ENCODE measurements at regions not wholly inside any gene's neighbourhood (a gene's known extent, or its start where the extent isn't known, plus 50 kb on each side); places are given as distances from the start of the nearest gene placed in this dataset.

DNA sequence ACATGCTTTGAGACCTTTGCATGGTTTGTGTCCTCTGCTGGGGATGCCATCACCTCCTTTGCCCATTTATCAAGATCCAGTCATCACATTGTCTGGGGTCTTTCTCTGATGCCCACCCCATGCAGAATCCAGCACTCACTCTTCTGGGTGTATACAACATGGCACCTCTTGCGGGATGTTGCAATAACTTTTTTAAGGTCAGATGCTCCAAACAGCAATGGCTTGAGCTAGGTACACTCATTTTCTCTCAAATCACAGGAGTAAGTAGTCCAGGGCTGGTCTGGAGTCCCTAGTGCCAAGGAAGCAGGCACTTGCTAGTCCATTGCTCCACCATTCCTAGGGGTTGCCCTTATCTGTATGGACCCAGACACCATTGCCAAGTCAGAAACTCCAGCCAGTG, 196.6 kb upstream of the KCNG1 start:
- TF ChIP-seq, protein P1, sequence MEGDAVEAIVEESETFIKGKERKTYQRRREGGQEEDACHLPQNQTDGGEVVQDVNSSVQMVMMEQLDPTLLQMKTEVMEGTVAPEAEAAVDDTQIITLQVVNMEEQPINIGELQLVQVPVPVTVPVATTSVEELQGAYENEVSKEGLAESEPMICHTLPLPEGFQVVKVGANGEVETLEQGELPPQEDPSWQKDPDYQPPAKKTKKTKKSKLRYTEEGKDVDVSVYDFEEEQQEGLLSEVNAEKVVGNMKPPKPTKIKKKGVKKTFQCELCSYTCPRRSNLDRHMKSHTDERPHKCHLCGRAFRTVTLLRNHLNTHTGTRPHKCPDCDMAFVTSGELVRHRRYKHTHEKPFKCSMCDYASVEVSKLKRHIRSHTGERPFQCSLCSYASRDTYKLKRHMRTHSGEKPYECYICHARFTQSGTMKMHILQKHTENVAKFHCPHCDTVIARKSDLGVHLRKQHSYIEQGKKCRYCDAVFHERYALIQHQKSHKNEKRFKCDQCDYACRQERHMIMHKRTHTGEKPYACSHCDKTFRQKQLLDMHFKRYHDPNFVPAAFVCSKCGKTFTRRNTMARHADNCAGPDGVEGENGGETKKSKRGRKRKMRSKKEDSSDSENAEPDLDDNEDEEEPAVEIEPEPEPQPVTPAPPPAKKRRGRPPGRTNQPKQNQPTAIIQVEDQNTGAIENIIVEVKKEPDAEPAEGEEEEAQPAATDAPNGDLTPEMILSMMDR (IDR thresholded peaks at IDR 0.05; ENCODE audit: insufficient read depth, low read length, poor library complexity, severe bottlenecking) = no peak
- TF ChIP-seq EZH2phosphoT487 (conservative IDR thresholded peaks at IDR 0.05; ENCODE audit: low read length) = no peak

GRCh38 chr20:51218603-51219002, 195.7 kb upstream of the KCNG1 start:
- no peaks in the 10 kb centered on the region for H3K36me3 ChIP-seq (ENCODE audit: low read length)
- H3K79me2 ChIP-seq (ENCODE audit: insufficient read depth, low read length) = no peaks in the 10 kb centered on the region
- no peak overlapping the region for H3K4me2 ChIP-seq (ENCODE audit: low read depth, low read length, poor library complexity, severe bottlenecking)
- no peaks in the 10 kb centered on the region for H4K20me1 ChIP-seq (ENCODE audit: low read depth, low read length)
- no peak overlapping the region for H3K4me3 ChIP-seq (ENCODE audit: insufficient read depth, low read length, poor library complexity, severe bottlenecking)
- H3K27me3 ChIP-seq (ENCODE audit: low read length) = no peaks in the 10 kb centered on the region
- no peak overlapping the region for H2AFZ ChIP-seq (ENCODE audit: low read depth, low read length, severe bottlenecking)
- H3K9ac ChIP-seq (ENCODE audit: low read length) = no peak overlapping the region
- no peak for TF ChIP-seq EZH2phosphoT487 (conservative IDR thresholded peaks at IDR 0.05; ENCODE audit: low read length)
- TF ChIP-seq, protein P1 (IDR thresholded peaks at IDR 0.05; ENCODE audit: insufficient read depth, low read length, poor library complexity, severe bottlenecking) = no peak
- peaks cover 15% of the 10 kb centered on the region; the same call in 1 of the 2 replicates for H3K9me3 ChIP-seq (ENCODE audit: insufficient read depth, low read length)
- H3K9me2 ChIP-seq (replicated peaks; ENCODE audit: insufficient read depth, low read length) = no peaks in the 10 kb centered on the region
- H3F3A ChIP-seq (ENCODE audit: insufficient read depth) = no peaks in the 10 kb centered on the region
- no peak overlapping the region for H3K27ac ChIP-seq (ENCODE audit: low read depth, low read length)

More for the DNA sequence above, 196.6 kb upstream of the KCNG1 start:
- Histone ChIP-seq H3K9me3 (ENCODE audit: insufficient read depth, low read length) (peaks cover 15% of the 10 kb centered on the region; the same call in 1 of the 2 replicates), H4K20me1 (ENCODE audit: low read depth, low read length) (no peaks in the 10 kb centered on the region), H3K4me3 (ENCODE audit: insufficient read depth, low read length, poor library complexity, severe bottlenecking) (no peak overlapping the region), H3K9ac (ENCODE audit: low read length) (no peak overlapping the region), H3K79me2 (ENCODE audit: insufficient read depth, low read length) (no peaks in the 10 kb centered on the region), H3K9me2 (replicated peaks; ENCODE audit: insufficient read depth, low read length) (no peaks in the 10 kb centered on the region), H3K27ac (ENCODE audit: low read depth, low read length) (no peak overlapping the region), H3K27me3 (ENCODE audit: low read length) (no peaks in the 10 kb centered on the region), H2AFZ (ENCODE audit: low read depth, low read length, severe bottlenecking) (no peak overlapping the region), H3K4me2 (ENCODE audit: low read depth, low read length, poor library complexity, severe bottlenecking) (no peak overlapping the region), H3F3A (ENCODE audit: insufficient read depth) (no peaks in the 10 kb centered on the region), H3K36me3 (ENCODE audit: low read length) (no peaks in the 10 kb centered on the region)

GRCh38 chr20:51217347-51218045, 194.6 kb upstream of the KCNG1 start:
- no peaks in the 10 kb centered on the region for H4K20me1 ChIP-seq (ENCODE audit: low read depth, low read length)
- no peak overlapping the region for H3K27ac ChIP-seq (ENCODE audit: low read depth, low read length)
- TF ChIP-seq EZH2phosphoT487 (conservative IDR thresholded peaks at IDR 0.05; ENCODE audit: low read length) = no peak
- no peak overlapping the region for H3K9ac ChIP-seq (ENCODE audit: low read length)
- H3K9me2 ChIP-seq (replicated peaks; ENCODE audit: insufficient read depth, low read length) = no peaks in the 10 kb centered on the region
- H3K4me2 ChIP-seq (ENCODE audit: low read depth, low read length, poor library complexity, severe bottlenecking) = no peak overlapping the region
- peaks cover 15% of the 10 kb centered on the region; the same call in 1 of the 2 replicates for H3K9me3 ChIP-seq (ENCODE audit: insufficient read depth, low read length)
- no peak overlapping the region for H2AFZ ChIP-seq (ENCODE audit: low read depth, low read length, severe bottlenecking)
- H3K79me2 ChIP-seq (ENCODE audit: insufficient read depth, low read length) = no peaks in the 10 kb centered on the region
- H3F3A ChIP-seq (ENCODE audit: insufficient read depth) = no peaks in the 10 kb centered on the region
- no peaks in the 10 kb centered on the region for H3K27me3 ChIP-seq (ENCODE audit: low read length)
- H3K4me3 ChIP-seq (ENCODE audit: insufficient read depth, low read length, poor library complexity, severe bottlenecking) = no peak overlapping the region
- H3K36me3 ChIP-seq (ENCODE audit: low read length) = no peaks in the 10 kb centered on the region

DNA sequence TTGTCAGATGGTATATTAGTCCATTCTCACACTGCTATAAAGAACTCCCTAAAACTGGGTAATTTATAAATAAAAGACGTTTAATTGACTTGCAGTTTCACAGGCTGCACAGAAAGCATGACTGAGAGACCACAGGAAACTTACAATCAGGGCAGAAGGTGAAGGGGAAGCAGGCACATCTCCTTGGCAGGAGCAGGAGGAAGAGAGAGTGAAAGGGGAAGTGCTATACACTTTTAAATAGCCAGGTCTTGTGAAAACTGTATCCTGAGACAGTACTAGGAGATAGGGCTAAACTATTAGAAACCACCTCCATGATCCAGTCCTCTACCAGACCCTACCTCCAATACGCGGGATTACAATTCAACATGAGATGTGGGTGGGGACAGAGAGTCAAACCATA, 193.9 kb upstream of the KCNG1 start:
- Histone ChIP-seq H3K9ac (ENCODE audit: low read length) (no peak overlapping the region), H3K36me3 (ENCODE audit: low read length) (no peaks in the 10 kb centered on the region), H3K9me3 (ENCODE audit: insufficient read depth, low read length) (peaks cover 15% of the 10 kb centered on the region; the same call in 1 of the 2 replicates), H2AFZ (ENCODE audit: low read depth, low read length, severe bottlenecking) (no peak overlapping the region), H3K79me2 (ENCODE audit: insufficient read depth, low read length) (no peaks in the 10 kb centered on the region), H3F3A (ENCODE audit: insufficient read depth) (no peaks in the 10 kb centered on the region), H3K27ac (ENCODE audit: low read depth, low read length) (no peak overlapping the region), H3K4me2 (ENCODE audit: low read depth, low read length, poor library complexity, severe bottlenecking) (no peak overlapping the region), H4K20me1 (ENCODE audit: low read depth, low read length) (no peaks in the 10 kb centered on the region), H3K27me3 (ENCODE audit: low read length) (no peaks in the 10 kb centered on the region), H3K9me2 (replicated peaks; ENCODE audit: insufficient read depth, low read length) (no peaks in the 10 kb centered on the region), H3K4me3 (ENCODE audit: insufficient read depth, low read length, poor library complexity, severe bottlenecking) (no peak overlapping the region)
- TF ChIP-seq, protein P1 (IDR thresholded peaks at IDR 0.05; ENCODE audit: insufficient read depth, low read length, poor library complexity, severe bottlenecking) = no peak
- TF ChIP-seq EZH2phosphoT487 (conservative IDR thresholded peaks at IDR 0.05; ENCODE audit: low read length) = no peak

Data from SU-DHL-6 (cell line).